ENCODE measurements at regions not wholly inside any gene's neighbourhood (a gene's known extent, or its start where the extent isn't known, plus 50 kb on each side); places are given as distances from the start of the nearest gene placed in this dataset.

GRCh38 chr14:76603713-76604112, 157.6 kb upstream of the VASH1 start:
- DNase-seq (ENCODE audit: low spot score) = no peak

DNA sequence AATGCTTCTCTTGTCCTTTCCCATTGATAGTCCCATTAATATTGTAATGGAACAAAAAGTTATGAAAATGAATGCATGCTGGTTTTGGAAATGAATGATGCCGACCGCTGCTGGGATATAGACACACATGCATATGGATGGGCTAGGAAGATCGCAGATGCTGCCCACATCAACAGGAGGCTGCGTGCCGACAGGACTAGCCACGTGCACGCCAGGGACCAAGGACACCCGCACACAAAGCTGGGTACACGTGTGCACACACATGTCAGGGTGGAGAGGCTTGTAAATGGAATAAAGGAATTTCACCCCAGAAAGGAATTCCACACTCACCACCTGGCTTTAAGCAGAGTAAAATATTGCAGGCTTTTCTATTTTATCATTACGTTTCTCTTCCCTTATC, 153.8 kb upstream of the VASH1 start:
- no peak for DNase-seq (ENCODE audit: low spot score)

DNA sequence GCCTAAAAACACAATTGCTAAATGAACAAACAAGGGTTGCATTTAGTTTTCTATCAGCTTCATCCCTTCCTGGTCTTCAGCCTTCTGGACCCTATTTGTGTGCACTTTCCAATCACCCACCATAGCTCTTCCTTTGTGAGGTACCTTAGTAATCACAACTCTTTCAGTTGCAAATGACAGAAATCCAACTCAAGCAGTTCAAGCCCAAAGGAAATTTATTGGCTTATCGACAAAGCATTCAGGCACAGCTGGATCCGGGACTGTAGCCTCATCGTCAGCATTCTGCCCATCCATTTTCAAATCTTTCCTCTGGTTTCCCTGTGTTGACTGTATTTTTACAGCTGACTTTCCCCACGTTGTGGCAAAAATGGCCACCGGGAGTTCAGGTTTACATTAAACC, 148.6 kb upstream of the VASH1 start:
- DNase-seq (ENCODE audit: low spot score) = no peak

GRCh38 chr14:76613616-76614015, 147.7 kb upstream of the VASH1 start:
- DNase-seq (ENCODE audit: low spot score) = no peak

- no peak for DNase-seq (ENCODE audit: low spot score)
Observed at GRCh38 chr14:76615331-76615730, 145.9 kb upstream of the VASH1 start.

DNA sequence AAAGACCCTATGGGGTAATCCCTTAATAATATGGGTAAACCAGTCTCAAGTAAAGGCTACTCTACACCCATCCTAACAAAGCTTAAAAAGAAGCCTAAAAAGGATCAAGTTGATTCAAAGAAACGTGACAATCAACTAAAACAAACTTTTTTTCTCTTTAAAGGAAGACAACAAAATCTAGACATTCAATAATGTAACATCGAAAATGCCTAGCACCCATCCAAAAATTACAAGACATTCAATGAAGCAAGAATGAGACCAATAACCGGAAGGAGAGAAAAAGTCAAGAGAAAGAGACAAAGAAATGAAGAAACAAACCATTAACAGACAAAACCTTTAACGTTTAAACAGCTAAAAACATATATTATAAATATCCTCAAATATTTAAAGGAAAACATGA, 143.8 kb upstream of the VASH1 start:
- no peak for DNase-seq (ENCODE audit: low spot score)

DNA sequence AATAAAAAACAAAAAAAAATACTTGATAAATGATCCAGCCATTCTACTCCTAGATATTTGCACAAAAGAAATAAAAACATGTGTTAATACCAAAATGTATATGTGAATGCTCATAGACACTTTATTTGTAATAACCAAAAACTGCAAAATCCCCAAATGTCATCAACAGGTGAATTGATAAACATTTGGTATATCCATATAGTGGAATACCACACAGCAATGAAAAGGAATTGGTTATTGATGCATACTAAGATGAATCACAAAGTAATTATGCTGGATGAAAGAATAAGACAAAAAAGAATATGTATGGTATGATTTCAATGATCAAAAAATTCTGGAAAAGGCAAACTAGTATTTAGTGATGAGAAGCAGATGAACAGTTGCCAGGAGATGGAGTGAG, 124.7 kb upstream of the VASH1 start:
- DNase-seq (ENCODE audit: low spot score) = no peak

DNA sequence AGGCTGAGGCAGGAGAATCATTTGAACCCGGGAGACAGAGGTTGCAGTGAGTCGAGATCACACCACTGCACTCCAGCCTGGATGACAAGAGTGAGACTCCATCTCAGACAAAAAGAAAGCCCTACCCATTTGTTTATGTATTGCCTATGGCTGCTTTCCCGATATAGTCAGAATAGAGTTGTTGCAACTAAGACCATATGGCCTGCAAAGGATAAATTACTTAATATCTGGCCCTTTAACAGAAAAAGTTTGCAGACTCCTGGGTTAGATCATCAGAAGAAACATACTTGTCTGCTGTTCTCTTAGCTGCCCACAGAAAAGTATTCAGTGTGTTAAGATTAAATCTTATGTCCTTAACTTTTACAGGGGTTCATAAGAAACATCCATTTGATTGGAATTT, 122.4 kb upstream of the VASH1 start:
- no peak for DNase-seq (ENCODE audit: low spot score)

DNA sequence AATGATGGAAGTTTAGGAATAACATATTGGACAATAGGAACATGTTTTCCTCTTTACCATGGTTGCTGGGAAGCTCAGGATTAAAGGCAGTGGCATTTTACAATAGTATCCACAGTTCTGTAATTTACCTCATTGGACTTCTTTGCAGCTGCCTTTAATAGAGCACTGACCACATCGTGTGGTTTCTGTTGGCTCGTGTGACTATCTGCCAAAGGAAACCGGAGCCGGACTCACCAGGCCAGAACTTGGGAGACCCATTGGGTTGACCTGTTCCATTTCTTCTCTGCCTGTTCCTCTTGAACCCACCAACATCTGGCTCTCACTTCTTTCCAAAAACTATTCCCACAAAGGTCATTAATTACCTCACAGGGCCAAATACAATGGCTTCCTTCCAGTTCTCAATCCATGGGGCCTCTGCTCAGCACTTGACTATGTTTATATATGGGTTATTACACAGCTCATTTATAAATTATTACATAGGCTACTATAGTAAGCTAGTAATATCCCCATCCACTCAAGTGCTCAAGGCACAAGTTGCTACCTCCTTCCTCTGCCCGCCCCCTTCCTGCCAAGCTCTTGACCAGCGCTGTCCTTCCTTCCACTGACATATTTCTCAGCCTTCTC, 121.5 kb upstream of the VASH1 start:
- DNase-seq (ENCODE audit: low spot score) = no peak

- DNase-seq (ENCODE audit: low spot score) = no peak
Observed at GRCh38 chr14:76640923-76641395, 120.3 kb upstream of the VASH1 start.

GRCh38 chr14:76641541-76641940, 119.7 kb upstream of the VASH1 start:
- DNase-seq (ENCODE audit: low spot score) = no peak

- DNase-seq (ENCODE audit: low spot score) = no peak
Observed at GRCh38 chr14:76643887-76644286, 117.4 kb upstream of the VASH1 start.

- DNase-seq (ENCODE audit: low spot score) = no peak
Observed at GRCh38 chr14:76644855-76645518, 116.3 kb upstream of the VASH1 start.

DNA sequence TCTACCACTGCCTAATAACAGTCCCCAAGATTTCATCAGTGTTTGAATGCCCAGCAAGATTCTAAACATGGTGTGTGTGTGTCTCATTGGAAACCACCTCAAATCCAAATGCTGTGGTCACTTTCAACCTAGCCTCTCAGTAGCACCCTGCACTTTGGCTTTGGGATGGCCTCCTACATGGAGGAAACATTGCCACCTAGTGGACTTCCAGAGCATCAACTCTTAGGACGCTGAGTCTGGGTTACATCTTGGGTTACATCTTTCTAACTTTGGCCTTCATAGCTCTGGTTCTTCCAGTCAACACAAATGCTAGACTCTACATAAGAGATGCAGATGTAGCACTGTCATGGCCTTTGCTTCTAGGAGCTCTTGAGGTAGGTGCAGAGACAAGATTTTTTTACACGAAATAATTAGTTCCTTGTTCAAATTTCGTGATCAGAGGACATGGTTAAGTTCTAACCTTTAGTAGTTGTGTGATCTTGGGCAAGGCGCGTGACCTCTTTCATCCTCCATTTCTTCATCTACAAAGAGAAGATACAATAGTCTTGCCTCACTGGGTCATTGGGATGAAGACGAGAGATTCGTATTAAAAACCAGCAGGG, 113.5 kb upstream of the VASH1 start:
- peak; percentile 42 for DNase-seq (ENCODE audit: low spot score)

GRCh38 chr14:76651410-76652055, 109.7 kb upstream of the VASH1 start:
- no peak for DNase-seq (ENCODE audit: low spot score)

DNA sequence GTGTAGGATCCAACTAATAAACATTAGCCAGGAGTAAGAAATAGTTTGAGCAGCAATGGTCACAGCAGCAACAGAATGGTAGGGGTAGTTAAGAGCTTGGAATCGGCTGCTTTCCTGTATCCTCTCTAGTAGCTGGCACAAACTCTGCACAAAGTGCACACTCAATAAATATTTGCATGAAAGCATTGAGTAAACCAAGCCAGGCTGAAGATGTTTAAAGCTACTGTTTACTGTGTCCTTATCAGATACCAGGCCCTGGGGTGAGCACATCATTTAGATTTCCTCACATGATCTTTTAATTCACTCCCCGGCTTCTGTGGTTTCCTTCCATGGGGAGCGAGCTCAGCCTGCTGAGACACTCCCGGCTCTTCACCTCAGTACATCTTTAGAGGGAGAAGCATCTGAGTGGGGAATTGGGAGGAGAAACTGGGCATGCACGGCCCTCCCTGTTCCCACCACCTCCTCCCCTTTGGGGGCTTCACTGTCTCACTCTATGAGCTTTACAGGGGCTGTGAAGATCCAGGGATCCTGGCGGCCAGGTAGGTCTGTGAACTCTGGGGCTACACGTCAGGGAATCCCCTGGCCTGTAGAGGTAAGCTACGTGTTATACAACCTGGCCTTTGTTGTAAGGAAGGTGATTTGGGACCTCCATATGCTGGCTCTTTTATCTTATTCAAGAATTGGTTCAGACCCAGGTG, 107.2 kb upstream of the VASH1 start:
- DNase-seq (ENCODE audit: low spot score) = no peak

DNA sequence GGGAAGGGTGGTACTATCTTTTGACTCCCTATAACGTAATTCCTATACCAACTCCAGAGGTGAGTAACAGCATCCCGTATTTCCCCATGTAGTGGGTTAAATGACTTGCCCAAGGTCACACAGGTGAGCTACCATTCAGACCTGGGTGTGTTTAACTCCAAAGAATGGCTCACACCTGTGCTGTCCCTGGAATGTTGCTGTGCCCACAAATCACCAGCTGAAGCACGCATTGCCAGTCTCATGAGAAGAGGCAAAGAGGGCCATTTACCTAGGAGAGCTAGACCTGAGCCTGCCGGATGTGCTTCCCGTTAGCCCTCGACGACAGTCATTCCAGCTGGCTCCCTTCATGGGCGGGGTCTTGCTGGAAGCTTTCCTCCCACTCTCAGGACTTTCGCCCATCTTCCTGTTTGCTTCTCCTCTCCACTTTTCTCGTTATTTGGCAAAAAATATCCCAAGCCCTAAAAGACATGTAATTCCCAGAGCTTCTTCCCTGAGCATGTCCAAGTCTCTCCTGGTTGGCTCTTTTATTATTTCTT, 106.6 kb upstream of the VASH1 start:
- no peak for DNase-seq (ENCODE audit: low spot score)

DNA sequence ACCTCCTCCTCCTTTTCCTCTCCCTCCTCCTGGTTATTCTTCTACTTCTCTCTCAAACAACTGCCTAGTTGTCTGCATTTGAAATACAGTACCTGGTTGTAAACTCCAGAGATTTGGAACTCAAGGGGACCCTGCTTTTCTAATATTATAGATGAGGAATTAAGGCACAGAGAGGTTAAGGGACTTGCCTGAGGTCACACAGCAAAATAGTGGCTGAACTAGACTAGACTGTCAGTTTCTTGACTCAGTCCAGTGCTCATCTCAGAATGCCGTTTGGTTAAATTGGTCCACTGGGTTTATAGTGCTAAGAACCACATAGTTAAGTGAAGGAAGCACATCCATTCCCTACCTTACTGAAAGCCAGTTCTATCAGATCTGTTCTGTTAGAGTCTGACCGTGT, 105.9 kb upstream of the VASH1 start:
- DNase-seq (ENCODE audit: low spot score) = no peak

- DNase-seq (ENCODE audit: low spot score) = no peak
Observed at GRCh38 chr14:76656592-76656991, 104.7 kb upstream of the VASH1 start.

DNA sequence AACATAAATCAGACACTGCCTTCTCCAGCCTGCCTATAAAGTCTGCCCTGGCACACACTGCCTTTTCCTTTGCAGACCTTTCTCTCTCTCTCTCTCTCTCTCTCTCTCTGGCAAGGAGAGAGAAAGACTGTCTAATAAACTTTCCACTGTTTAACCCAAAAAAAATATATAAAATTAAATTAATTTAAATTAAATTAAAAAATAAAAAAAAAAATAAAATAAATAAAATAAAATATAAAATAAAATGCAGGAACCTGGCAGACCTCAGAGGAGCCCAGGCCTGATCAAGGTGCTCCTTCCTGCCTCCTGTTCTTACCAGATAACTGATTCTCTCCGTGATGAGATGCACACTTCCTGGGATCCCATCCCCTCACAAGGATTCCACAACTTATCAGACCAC, 103.9 kb upstream of the VASH1 start:
- no peak for DNase-seq (ENCODE audit: low spot score)

DNA sequence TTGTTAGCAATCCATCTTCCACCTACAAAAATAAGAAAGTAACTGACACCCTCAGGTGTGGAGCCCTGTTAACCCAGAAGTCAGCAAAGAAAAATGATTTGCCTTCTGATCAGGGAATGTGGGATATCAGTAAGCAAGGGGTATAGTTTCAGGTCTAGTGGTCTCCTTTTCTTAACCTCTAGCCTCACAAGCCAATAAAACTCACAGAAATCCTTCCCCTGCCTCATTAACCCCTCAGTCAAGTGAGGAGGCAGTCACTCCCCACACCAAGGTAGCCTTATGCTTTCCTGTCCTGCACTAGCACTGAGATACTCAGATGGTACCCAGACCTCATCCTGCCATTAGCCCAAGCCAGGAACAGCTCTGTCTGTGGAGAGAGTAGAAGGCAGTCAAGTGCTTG, 103.4 kb upstream of the VASH1 start:
- DNase-seq (ENCODE audit: low spot score) = no peak

- no peak for DNase-seq (ENCODE audit: low spot score)
Observed at GRCh38 chr14:76662580-76662979, 98.7 kb upstream of the VASH1 start.

Data from hematopoietic multipotent progenitor cell treated with erythropoietin and hydrocortisone succinate and interleukin-3 and kit ligand, for 15 days (in vitro differentiated cells).